Progenitor cell of endocrine pancreas (in vitro differentiated cells): ENCODE measurements at regions not wholly inside any gene's neighbourhood (a gene's known extent, or its start where the extent isn't known, plus 50 kb on each side); places are given as distances from the start of the nearest gene placed in this dataset.

Source experiments
- DNase-seq: peaks from one replicate; pipeline ENCODE4 v3.0.0; 2021; ENCODE audit warnings: low spot score; ENCODE audit not compliant: unreplicated experiment
- H3K27ac Mint-ChIP-seq: 2 replicates; pipeline ENCODE4 v1.8.0; 2021; ENCODE audit warnings: mild to moderate bottlenecking, moderate library complexity, mixed read lengths
- H3K27me3 Mint-ChIP-seq: 2 replicates; pipeline ENCODE4 v1.8.0; 2021; ENCODE audit warnings: mixed read lengths
- H3K36me3 Mint-ChIP-seq: 2 replicates; pipeline ENCODE4 v1.8.0; 2022; ENCODE audit warnings: mixed read lengths; ENCODE audit not compliant: insufficient read depth
- H3K4me1 Mint-ChIP-seq: 2 replicates; pipeline ENCODE4 v1.8.0; 2021; ENCODE audit warnings: low read depth, mixed read lengths
- H3K4me3 Mint-ChIP-seq: 2 replicates; pipeline ENCODE4 v1.8.0; 2021; ENCODE audit warnings: low read depth, mild to moderate bottlenecking, moderate library complexity, mixed read lengths
- H3K9me3 Mint-ChIP-seq: 2 replicates; pipeline ENCODE4 v1.8.0; 2021; ENCODE audit warnings: low read depth, mixed read lengths
- TF ChIP-seq, protein P1 (sequence below): fragments of 200-600 bp; sonication (generic); IDR thresholded peaks from one replicate; pipeline ENCODE4 v1.5.0; 2021; ENCODE audit warnings: antibody characterized with exemption, mild to moderate bottlenecking; ENCODE audit not compliant: unreplicated experiment

GRCh38 chr6:10221178-10221577 lies 193.7 kb downstream of the TFAP2A start:
- no peaks in the 10 kb centered on the region for H3K9me3 Mint-ChIP-seq
- H3K4me3 Mint-ChIP-seq: no peak overlapping the region
- no peak overlapping the region for H3K27ac Mint-ChIP-seq
- TF ChIP-seq, protein P1, sequence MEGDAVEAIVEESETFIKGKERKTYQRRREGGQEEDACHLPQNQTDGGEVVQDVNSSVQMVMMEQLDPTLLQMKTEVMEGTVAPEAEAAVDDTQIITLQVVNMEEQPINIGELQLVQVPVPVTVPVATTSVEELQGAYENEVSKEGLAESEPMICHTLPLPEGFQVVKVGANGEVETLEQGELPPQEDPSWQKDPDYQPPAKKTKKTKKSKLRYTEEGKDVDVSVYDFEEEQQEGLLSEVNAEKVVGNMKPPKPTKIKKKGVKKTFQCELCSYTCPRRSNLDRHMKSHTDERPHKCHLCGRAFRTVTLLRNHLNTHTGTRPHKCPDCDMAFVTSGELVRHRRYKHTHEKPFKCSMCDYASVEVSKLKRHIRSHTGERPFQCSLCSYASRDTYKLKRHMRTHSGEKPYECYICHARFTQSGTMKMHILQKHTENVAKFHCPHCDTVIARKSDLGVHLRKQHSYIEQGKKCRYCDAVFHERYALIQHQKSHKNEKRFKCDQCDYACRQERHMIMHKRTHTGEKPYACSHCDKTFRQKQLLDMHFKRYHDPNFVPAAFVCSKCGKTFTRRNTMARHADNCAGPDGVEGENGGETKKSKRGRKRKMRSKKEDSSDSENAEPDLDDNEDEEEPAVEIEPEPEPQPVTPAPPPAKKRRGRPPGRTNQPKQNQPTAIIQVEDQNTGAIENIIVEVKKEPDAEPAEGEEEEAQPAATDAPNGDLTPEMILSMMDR: no peak
- no peak for DNase-seq
- no peaks in the 10 kb centered on the region for H3K4me1 Mint-ChIP-seq
- no peaks in the 10 kb centered on the region for H3K36me3 Mint-ChIP-seq
- no peaks in the 10 kb centered on the region for H3K27me3 Mint-ChIP-seq

- Mint-ChIP-seq H3K27me3 (no peaks in the 10 kb centered on the region), H3K4me3 (no peak overlapping the region), H3K27ac (no peak overlapping the region), H3K4me1 (no peaks in the 10 kb centered on the region), H3K36me3 (no peaks in the 10 kb centered on the region), H3K9me3 (no peaks in the 10 kb centered on the region)
- TF ChIP-seq, protein P1: no peak
- DNase-seq: no peak
Measured at GRCh38 chr6:10219510-10219909, 195.4 kb downstream of the TFAP2A start.

DNA sequence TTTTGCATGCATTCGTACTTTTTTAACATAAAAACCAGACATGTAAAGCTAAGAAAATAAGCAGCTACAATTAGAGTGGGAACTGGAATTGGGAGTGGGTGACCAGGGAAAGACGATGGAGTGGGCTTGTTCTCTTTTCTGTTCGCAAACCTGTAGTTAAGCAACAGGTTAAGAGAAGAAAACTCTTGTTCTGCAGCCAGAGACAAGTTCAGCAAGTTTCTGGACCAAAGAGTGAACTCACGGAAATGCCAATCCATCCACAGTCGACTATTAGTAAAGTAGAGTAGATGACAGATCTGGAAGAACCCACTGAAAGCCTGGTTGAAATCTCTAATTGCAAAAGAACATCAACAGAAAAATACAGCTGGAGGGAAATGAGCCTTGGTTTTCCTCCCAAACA lies 197.8 kb downstream of the TFAP2A start:
- no peaks in the 10 kb centered on the region for H3K36me3 Mint-ChIP-seq
- H3K9me3 Mint-ChIP-seq: no peaks in the 10 kb centered on the region
- H3K27me3 Mint-ChIP-seq: no peaks in the 10 kb centered on the region
- H3K4me1 Mint-ChIP-seq: no peaks in the 10 kb centered on the region
- no peak overlapping the region for H3K4me3 Mint-ChIP-seq
- TF ChIP-seq, protein P1: no peak
- no peak for DNase-seq
- no peak overlapping the region for H3K27ac Mint-ChIP-seq

- Mint-ChIP-seq H3K4me3 (no peak overlapping the region), H3K27ac (no peak overlapping the region), H3K36me3 (no peaks in the 10 kb centered on the region), H3K9me3 (no peaks in the 10 kb centered on the region), H3K27me3 (no peaks in the 10 kb centered on the region), H3K4me1 (no peaks in the 10 kb centered on the region)
- TF ChIP-seq, protein P1: no peak
- DNase-seq: no peak
Measured at GRCh38 chr6:10215326-10216110, 199.4 kb downstream of the TFAP2A start.

DNA sequence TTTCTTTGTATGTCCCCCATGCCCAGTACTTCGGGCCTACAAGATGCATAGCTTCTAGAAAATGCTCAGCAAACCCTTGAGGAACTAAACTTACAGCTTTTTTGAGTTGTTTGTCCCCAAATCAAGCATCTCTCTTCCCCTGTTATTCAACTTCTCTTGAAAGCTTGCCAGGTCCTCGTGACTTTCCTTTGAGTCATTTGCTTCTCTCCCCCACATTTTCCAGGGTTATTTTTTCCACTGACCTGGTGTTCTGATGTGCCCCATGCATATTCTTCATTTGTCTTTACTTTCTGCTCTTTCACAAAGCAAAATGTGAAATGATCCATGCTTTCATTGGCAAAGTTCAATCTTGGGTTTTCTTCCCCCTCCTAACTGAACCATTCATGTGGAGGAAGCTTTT lies 204.8 kb downstream of the TFAP2A start:
- Mint-ChIP-seq H3K27ac (no peak overlapping the region), H3K4me1 (no peaks in the 10 kb centered on the region), H3K9me3 (peaks cover 3% of the 10 kb centered on the region), H3K27me3 (peaks cover 11% of the 10 kb centered on the region), H3K4me3 (no peak overlapping the region), H3K36me3 (no peaks in the 10 kb centered on the region)
- TF ChIP-seq, protein P1: no peak
- DNase-seq: no peak
